Neural progenitor cell (in vitro differentiated cells): ENCODE measurements at regions not wholly inside any gene's neighbourhood (a gene's known extent, or its start where the extent isn't known, plus 50 kb on each side); places are given as distances from the start of the nearest gene placed in this dataset.
A peak's percentile ranks its signal among the peaks of the same experiment; 100 is the strongest.

Experiments used
- DNase-seq: peaks from one replicate; pipeline ENCODE4 v3.0.0-alpha.2; 2016; ENCODE audit warnings: low spot score
- H2AFZ ChIP-seq: fragments of 200-600 bp; sonication (generic); replicated peaks from 2 replicates; pipeline ENCODE4 v1.6.1; 2016; ENCODE audit warnings: antibody characterized with exemption
- H3F3A ChIP-seq: fragments of 200-600 bp; sonication (generic); 2 replicates; pipeline ENCODE4 v1.6.1; 2016; ENCODE audit warnings: antibody characterized with exemption, low read depth
- H3K27ac ChIP-seq: fragments of 200-600 bp; sonication (generic); 2 replicates; pipeline ENCODE4 v1.5.1; 2016; ENCODE audit warnings: mild to moderate bottlenecking
- H3K27me3 ChIP-seq: fragments of 200-600 bp; sonication (generic); 2 replicates; pipeline ENCODE4 v1.6.1; 2016; ENCODE audit warnings: mild to moderate bottlenecking, moderate library complexity
- H3K36me3 ChIP-seq: fragments of 200-600 bp; sonication (generic); 2 replicates; pipeline ENCODE4 v1.5.1; 2016
- H3K4me1 ChIP-seq: fragments of 200-600 bp; sonication (generic); 2 replicates; pipeline ENCODE4 v1.6.1; 2016; ENCODE audit warnings: mixed run types
- H3K4me2 ChIP-seq: fragments of 200-600 bp; sonication (generic); 2 replicates; pipeline ENCODE4 v1.6.1; 2016
- H3K4me3 ChIP-seq: fragments of 200-600 bp; sonication (generic); 2 replicates; pipeline ENCODE4 v1.5.1; 2016
- H3K79me2 ChIP-seq: fragments of 200-600 bp; sonication (generic); 2 replicates; pipeline ENCODE4 v1.6.1; 2016; ENCODE audit warnings: low read depth
- H3K9ac ChIP-seq: fragments of 200-600 bp; sonication (generic); 2 replicates; pipeline ENCODE4 v1.6.1; 2016
- H3K9me3 ChIP-seq: fragments of 200-600 bp; sonication (generic); 2 replicates; pipeline ENCODE4 v1.5.1; 2016; ENCODE audit warnings: low read depth
- H4K20me1 ChIP-seq: fragments of 200-600 bp; sonication (generic); 2 replicates; pipeline ENCODE4 v1.6.1; 2016; ENCODE audit warnings: low read depth
- H3K27ac Mint-ChIP-seq: 3 replicates; pipeline ENCODE4 v1.8.0; 2021; ENCODE audit warnings: mixed read lengths
- H3K27me3 Mint-ChIP-seq: 2 replicates; pipeline ENCODE4 v1.8.0; 2022; ENCODE audit warnings: low read depth, mild to moderate bottlenecking, inconsistent platforms, moderate library complexity, mixed read lengths; ENCODE audit not compliant: insufficient read depth
- H3K36me3 Mint-ChIP-seq: 3 replicates; pipeline ENCODE4 v1.8.0; 2021; ENCODE audit warnings: mixed read lengths
- H3K4me1 Mint-ChIP-seq: 3 replicates; pipeline ENCODE4 v1.8.0; 2021; ENCODE audit warnings: mixed read lengths
- H3K4me3 Mint-ChIP-seq: 3 replicates; pipeline ENCODE4 v1.8.0; 2021; ENCODE audit warnings: mild to moderate bottlenecking, moderate library complexity, mixed read lengths
- H3K9me3 Mint-ChIP-seq: 3 replicates; pipeline ENCODE4 v1.8.0; 2020; ENCODE audit warnings: mixed read lengths
- EZH2 ChIP-seq: fragments of 200-600 bp; sonication (generic); IDR thresholded peaks from 2 replicates; pipeline ENCODE4 v1.6.1; 2017; ENCODE audit warnings: antibody characterized with exemption, mild to moderate bottlenecking, moderate library complexity
- EZH2phosphoT487 ChIP-seq: fragments of 200-600 bp; sonication (generic); IDR thresholded peaks from 2 replicates; pipeline ENCODE4 v1.6.1; 2017; ENCODE audit warnings: antibody characterized with exemption
- TF ChIP-seq, protein P1 (sequence below): fragments of 200-600 bp; sonication (generic); IDR thresholded peaks from 2 replicates; pipeline ENCODE4 v1.5.1; 2017; ENCODE audit warnings: antibody characterized with exemption, mild to moderate bottlenecking

DNA sequence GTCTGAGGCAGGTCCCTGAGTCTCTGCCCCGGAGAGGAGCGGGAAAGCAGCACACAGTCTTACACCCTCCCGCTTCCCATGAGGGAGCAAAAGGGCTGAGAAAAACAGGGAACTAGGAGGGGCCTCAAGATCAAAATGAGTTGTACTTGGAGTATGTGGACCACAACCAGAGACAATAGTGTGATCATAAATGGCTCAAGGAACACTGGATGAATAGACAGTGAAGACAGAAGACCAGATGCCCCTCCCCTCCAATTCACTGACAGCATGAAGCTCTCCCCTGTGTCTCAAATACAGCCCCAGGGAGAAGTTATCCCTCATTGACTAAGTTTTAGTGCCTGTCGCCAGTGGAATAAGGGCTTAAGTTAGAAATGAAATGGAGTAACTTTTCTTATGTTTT lies 191.0 kb downstream of the TFAP2A start:
- Mint-ChIP-seq H3K9me3 (peaks cover 21% of the 10 kb centered on the region), H3K4me3 (no peak overlapping the region), H3K36me3 (no peaks in the 10 kb centered on the region), H3K4me1 (no peaks in the 10 kb centered on the region), H3K27ac (no peak overlapping the region), H3K27me3 (peaks cover 3% of the 10 kb centered on the region)
- TF ChIP-seq EZH2: no peak
- TF ChIP-seq EZH2phosphoT487: no peak
- TF ChIP-seq, protein P1, sequence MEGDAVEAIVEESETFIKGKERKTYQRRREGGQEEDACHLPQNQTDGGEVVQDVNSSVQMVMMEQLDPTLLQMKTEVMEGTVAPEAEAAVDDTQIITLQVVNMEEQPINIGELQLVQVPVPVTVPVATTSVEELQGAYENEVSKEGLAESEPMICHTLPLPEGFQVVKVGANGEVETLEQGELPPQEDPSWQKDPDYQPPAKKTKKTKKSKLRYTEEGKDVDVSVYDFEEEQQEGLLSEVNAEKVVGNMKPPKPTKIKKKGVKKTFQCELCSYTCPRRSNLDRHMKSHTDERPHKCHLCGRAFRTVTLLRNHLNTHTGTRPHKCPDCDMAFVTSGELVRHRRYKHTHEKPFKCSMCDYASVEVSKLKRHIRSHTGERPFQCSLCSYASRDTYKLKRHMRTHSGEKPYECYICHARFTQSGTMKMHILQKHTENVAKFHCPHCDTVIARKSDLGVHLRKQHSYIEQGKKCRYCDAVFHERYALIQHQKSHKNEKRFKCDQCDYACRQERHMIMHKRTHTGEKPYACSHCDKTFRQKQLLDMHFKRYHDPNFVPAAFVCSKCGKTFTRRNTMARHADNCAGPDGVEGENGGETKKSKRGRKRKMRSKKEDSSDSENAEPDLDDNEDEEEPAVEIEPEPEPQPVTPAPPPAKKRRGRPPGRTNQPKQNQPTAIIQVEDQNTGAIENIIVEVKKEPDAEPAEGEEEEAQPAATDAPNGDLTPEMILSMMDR: no peak
- no peak overlapping the region for H2AFZ ChIP-seq
- H3K4me3 ChIP-seq: no peak overlapping the region
- H3K79me2 ChIP-seq: no peaks in the 10 kb centered on the region
- no peak overlapping the region for H3K9ac ChIP-seq
- no peak for DNase-seq
- H3F3A ChIP-seq: no peaks in the 10 kb centered on the region
- H3K27ac ChIP-seq: no peak overlapping the region
- H3K9me3 ChIP-seq: no peaks in the 10 kb centered on the region
- H3K27me3 ChIP-seq: no peaks in the 10 kb centered on the region
- no peaks in the 10 kb centered on the region for H4K20me1 ChIP-seq
- H3K4me2 ChIP-seq: no peak overlapping the region
- no peaks in the 10 kb centered on the region for H3K36me3 ChIP-seq
- H3K4me1 ChIP-seq: no peaks in the 10 kb centered on the region

DNA sequence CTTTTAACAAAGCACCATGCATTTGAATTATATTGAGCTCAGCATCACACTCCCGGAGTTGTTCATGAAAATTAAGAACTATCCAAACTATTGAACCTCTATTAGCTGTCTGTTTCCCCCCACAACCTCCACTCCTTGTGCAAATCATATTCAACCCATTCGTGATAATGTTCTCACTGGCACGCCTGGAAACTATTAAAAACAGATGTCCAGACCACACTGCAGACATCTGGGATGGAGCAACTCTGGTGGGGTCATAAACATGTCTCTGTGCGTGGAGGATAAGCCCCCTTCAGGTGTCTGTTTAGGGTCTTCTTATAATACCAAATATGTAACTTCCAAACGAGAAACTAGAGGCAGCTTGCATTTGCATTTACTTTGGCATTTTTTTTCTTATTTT lies 193.7 kb downstream of the TFAP2A start:
- TF ChIP-seq, protein P1: no peak
- no peak for TF ChIP-seq EZH2phosphoT487
- TF ChIP-seq EZH2: no peak
- H3K27ac Mint-ChIP-seq: no peak overlapping the region

DNA sequence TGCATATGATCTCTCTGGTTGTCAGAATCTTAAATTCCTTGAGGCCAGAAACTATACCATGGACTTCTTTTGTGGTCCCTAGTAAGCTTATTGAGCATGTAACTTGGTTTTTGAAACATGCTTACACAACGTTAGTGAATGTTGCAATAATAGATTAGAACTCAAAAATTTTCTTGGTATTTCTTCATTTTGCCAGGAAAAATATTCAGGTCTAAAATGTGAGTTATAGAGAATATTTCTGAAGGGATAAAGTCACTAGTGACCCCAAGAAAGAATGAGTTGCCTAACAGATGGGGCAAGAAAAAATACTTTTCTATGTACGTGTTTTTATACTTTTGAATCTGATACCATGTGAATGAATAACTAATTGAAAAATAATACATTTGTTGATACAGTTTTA lies 195.4 kb downstream of the TFAP2A start:
- Mint-ChIP-seq H3K36me3 (no peaks in the 10 kb centered on the region), H3K4me3 (no peak overlapping the region), H3K27me3 (no peaks in the 10 kb centered on the region), H3K27ac (no peak overlapping the region), H3K9me3 (peaks cover 2% of the 10 kb centered on the region), H3K4me1 (peaks cover 9% of the 10 kb centered on the region)
- Histone ChIP-seq H3F3A (no peaks in the 10 kb centered on the region), H2AFZ (no peak overlapping the region), H3K79me2 (no peaks in the 10 kb centered on the region), H3K36me3 (no peaks in the 10 kb centered on the region), H3K9me3 (no peaks in the 10 kb centered on the region), H4K20me1 (no peaks in the 10 kb centered on the region), H3K27me3 (no peaks in the 10 kb centered on the region), H3K27ac (no peak overlapping the region), H3K4me2 (no peak overlapping the region), H3K4me3 (no peak overlapping the region), H3K9ac (no peak overlapping the region), H3K4me1 (peaks cover 8% of the 10 kb centered on the region)
- no peak for DNase-seq
- no peak for TF ChIP-seq EZH2
- TF ChIP-seq EZH2phosphoT487: no peak
- TF ChIP-seq, protein P1: no peak

More for the DNA sequence above, 193.7 kb downstream of the TFAP2A start:
- Histone ChIP-seq H3K36me3 (no peaks in the 10 kb centered on the region), H3K27me3 (no peaks in the 10 kb centered on the region), H3K4me1 (peaks cover 8% of the 10 kb centered on the region), H3K9ac (no peak overlapping the region), H2AFZ (no peak overlapping the region), H3F3A (no peaks in the 10 kb centered on the region), H3K9me3 (no peaks in the 10 kb centered on the region), H3K27ac (no peak overlapping the region), H3K79me2 (no peaks in the 10 kb centered on the region), H3K4me2 (no peak overlapping the region), H4K20me1 (no peaks in the 10 kb centered on the region), H3K4me3 (no peak overlapping the region)
- DNase-seq: no peak
- no peaks in the 10 kb centered on the region for H3K36me3 Mint-ChIP-seq
- peaks cover 7% of the 10 kb centered on the region for H3K4me1 Mint-ChIP-seq
- peaks cover 9% of the 10 kb centered on the region for H3K9me3 Mint-ChIP-seq
- peaks cover 3% of the 10 kb centered on the region for H3K27me3 Mint-ChIP-seq
- H3K4me3 Mint-ChIP-seq: no peak overlapping the region

DNA sequence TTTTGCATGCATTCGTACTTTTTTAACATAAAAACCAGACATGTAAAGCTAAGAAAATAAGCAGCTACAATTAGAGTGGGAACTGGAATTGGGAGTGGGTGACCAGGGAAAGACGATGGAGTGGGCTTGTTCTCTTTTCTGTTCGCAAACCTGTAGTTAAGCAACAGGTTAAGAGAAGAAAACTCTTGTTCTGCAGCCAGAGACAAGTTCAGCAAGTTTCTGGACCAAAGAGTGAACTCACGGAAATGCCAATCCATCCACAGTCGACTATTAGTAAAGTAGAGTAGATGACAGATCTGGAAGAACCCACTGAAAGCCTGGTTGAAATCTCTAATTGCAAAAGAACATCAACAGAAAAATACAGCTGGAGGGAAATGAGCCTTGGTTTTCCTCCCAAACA lies 197.8 kb downstream of the TFAP2A start:
- Histone ChIP-seq H3K4me3 (no peak overlapping the region), H3F3A (no peaks in the 10 kb centered on the region), H3K27me3 (no peaks in the 10 kb centered on the region), H3K9ac (no peak overlapping the region), H3K9me3 (no peaks in the 10 kb centered on the region), H3K36me3 (no peaks in the 10 kb centered on the region), H4K20me1 (no peaks in the 10 kb centered on the region), H3K79me2 (no peaks in the 10 kb centered on the region), H2AFZ (peak overlapping the region; percentile 11), H3K4me2 (no peak overlapping the region), H3K4me1 (peaks cover 8% of the 10 kb centered on the region), H3K27ac (no peak overlapping the region)
- Mint-ChIP-seq H3K27ac (no peak overlapping the region), H3K4me3 (no peak overlapping the region), H3K4me1 (peaks cover 9% of the 10 kb centered on the region), H3K27me3 (no peaks in the 10 kb centered on the region), H3K36me3 (no peaks in the 10 kb centered on the region), H3K9me3 (no peaks in the 10 kb centered on the region)
- TF ChIP-seq, protein P1: no peak
- TF ChIP-seq EZH2: no peak
- no peak for TF ChIP-seq EZH2phosphoT487
- DNase-seq: no peak
